T-helper 1 cell treated with Interleukin-12 subunit alpha and Interleukin-12 subunit beta and Interleukin-4 antibody, amounts not matched to agents 30 μg/mL and 1 μg/mL, for 36 hours (primary cell): ENCODE measurements at regions not wholly inside any gene's neighbourhood (a gene's known extent, or its start where the extent isn't known, plus 50 kb on each side); places are given as distances from the start of the nearest gene placed in this dataset.
A peak's percentile ranks its signal among the peaks of the same experiment; 100 is the strongest.
"Not testable (repeated sequence)": the region's sequence is repeated elsewhere in the genome, so short reads cannot be mapped to it uniquely, and the experiment has no call there.

Source experiments
- H3K27ac Mint-ChIP-seq: one replicate; pipeline ENCODE4 v1.8.0; 2021; ENCODE audit warnings: mild to moderate bottlenecking, mixed read lengths
- H3K27me3 Mint-ChIP-seq: one replicate; pipeline ENCODE4 v1.8.0; 2021; ENCODE audit warnings: low read depth, mixed read lengths
- H3K36me3 Mint-ChIP-seq: one replicate; pipeline ENCODE4 v1.8.0; 2021; ENCODE audit warnings: low read depth, mixed read lengths
- H3K4me1 Mint-ChIP-seq: one replicate; pipeline ENCODE4 v1.8.0; 2021; ENCODE audit warnings: low read depth, mixed read lengths
- H3K4me3 Mint-ChIP-seq: one replicate; pipeline ENCODE4 v1.8.0; 2021; ENCODE audit warnings: mild to moderate bottlenecking, moderate library complexity, mixed read lengths
- H3K9me3 Mint-ChIP-seq: one replicate; pipeline ENCODE4 v1.8.0; 2021; ENCODE audit warnings: mixed read lengths

DNA sequence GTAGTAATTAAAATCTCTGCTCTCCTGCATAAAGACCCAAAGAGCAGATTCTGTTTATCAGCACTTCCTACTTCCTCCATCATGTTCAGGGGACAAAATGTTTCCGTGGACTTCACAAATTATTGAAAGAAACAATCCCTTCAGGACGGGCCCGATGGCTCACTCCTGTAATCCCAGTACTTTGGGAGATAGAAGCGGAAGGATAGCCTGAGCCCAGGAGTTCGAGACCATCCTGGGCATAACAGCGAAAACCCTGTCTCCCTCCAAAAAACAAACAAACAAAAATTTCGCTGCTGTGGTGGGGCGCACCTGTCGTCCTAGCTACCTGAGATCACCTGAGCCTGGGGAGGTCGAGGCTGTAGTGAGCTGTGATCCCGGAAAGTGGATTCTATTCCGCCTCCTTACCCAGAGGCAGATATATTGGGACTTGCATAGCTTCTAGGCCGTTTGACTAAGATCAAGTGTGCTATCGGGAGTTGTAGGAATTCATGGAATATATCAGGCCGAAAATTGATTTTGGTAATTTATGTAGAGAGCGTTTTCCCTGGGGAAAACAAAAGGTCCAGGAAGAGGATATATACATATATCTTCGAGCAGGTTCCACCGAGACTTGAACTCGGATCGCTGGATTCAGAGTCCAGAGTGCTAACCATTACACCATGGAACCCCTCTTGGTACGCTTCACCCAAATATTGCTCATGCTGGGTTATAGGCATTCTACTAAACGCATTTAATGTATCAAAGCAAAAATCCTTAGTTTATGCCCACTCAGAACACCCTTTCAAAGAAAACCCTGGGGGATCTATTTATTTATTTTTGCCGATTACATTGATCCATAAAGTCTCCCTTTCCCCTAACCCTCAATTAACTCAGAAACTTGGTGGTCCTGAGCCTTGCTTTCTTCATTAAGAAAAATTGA, 74.5 kb upstream of the ZNF184 start:
- peaks cover 36% of the 10 kb centered on the region for H3K9me3 Mint-ChIP-seq
- peaks cover 28% of the 10 kb centered on the region for H3K4me1 Mint-ChIP-seq
- no peak overlapping the region for H3K27ac Mint-ChIP-seq
- H3K27me3 Mint-ChIP-seq, result peaks cover 85% of the 10 kb centered on the region
- peaks cover 6% of the 10 kb centered on the region for H3K36me3 Mint-ChIP-seq
- H3K4me3 Mint-ChIP-seq, result no peak overlapping the region

GRCh38 chr6:27546522-27546921, 73.6 kb upstream of the ZNF184 start:
- Mint-ChIP-seq H3K27ac (no peak overlapping the region), H3K4me3 (no peak overlapping the region), H3K36me3 (peaks cover 6% of the 10 kb centered on the region), H3K4me1 (peaks cover 28% of the 10 kb centered on the region), H3K27me3 (peaks cover 88% of the 10 kb centered on the region), H3K9me3 (peaks cover 44% of the 10 kb centered on the region)

GRCh38 chr6:27545271-27546046, 72.6 kb upstream of the ZNF184 start:
- peaks cover 44% of the 10 kb centered on the region for H3K9me3 Mint-ChIP-seq
- H3K36me3 Mint-ChIP-seq, result peaks cover 6% of the 10 kb centered on the region
- peak overlapping the region; percentile 34 for H3K27ac Mint-ChIP-seq
- peak overlapping the region; percentile 67 for H3K4me3 Mint-ChIP-seq
- H3K27me3 Mint-ChIP-seq, result peaks cover 90% of the 10 kb centered on the region
- peaks cover 28% of the 10 kb centered on the region for H3K4me1 Mint-ChIP-seq

DNA sequence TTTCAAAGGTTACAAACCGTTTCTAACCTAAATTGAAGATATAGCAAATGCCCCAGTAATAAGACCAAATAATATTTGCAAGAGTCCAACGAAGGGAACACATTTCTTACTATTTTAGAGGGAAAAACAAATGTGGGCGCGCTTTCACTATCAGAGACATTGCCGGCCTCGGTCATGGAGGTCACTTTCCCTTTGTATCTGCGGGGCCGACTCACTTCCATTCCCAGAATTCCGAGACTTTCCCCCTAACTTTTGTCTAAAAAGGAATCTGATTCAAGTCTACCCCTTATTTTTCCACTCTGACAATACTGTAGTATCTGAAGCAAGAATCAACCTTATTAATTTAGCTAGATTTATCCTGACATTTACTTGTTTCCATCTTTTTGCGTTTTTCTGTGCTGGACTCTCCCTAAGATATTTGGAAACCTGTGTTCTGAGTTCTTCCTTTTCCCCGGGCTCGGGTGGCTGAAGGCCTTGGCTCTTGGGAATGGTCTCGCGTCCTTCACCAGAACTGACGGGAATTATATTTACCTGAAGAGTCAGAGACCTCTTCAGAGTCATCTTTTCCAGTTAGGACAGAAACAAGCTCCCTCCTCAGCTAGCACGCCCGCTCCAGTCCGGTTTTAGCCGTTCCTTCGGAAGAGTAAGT, 71.8 kb upstream of the ZNF184 start:
- H3K27me3 Mint-ChIP-seq, result peaks cover 91% of the 10 kb centered on the region
- no peak overlapping the region for H3K27ac Mint-ChIP-seq
- peaks cover 6% of the 10 kb centered on the region for H3K36me3 Mint-ChIP-seq
- H3K9me3 Mint-ChIP-seq, result peaks cover 44% of the 10 kb centered on the region
- peak overlapping the region; percentile 67 for H3K4me3 Mint-ChIP-seq
- peaks cover 28% of the 10 kb centered on the region for H3K4me1 Mint-ChIP-seq

DNA sequence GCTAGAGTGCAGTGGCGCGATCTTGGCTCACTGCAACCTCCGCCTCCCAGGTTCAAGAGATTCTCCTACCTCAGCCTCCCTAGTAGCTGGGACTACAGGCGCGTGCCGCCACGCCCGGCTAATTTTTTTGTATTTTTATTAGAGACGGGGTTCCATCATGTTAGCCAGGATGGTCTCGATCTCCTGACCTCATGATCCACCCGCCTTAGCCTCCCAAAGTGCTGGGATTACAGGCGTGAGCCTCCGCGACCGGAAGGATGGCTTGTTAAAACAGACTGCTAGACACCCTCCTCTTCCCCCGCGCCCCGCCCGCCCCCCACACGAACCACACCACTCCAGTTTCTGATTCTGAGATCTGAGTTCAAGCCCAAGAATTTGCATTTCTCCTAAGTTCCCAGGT, 71.2 kb upstream of the ZNF184 start:
- H3K36me3 Mint-ChIP-seq, H3K27ac Mint-ChIP-seq: not testable (repeated sequence)
- H3K9me3 Mint-ChIP-seq, result peaks cover 44% of the 10 kb centered on the region

GRCh38 chr6:27542485-27542884, 69.6 kb upstream of the ZNF184 start:
- Mint-ChIP-seq H3K9me3 (peaks cover 36% of the 10 kb centered on the region), H3K4me1 (peaks cover 18% of the 10 kb centered on the region), H3K36me3 (peaks cover 6% of the 10 kb centered on the region), H3K27me3 (peaks cover 78% of the 10 kb centered on the region), H3K27ac (no peak overlapping the region), H3K4me3 (no peak overlapping the region)

More for the DNA sequence above, 71.2 kb upstream of the ZNF184 start:
- H3K4me3 Mint-ChIP-seq, result not testable (repeated sequence)
- Mint-ChIP-seq H3K27me3 (peaks cover 88% of the 10 kb centered on the region), H3K4me1 (peaks cover 28% of the 10 kb centered on the region)

- Mint-ChIP-seq H3K27me3 (peaks cover 76% of the 10 kb centered on the region), H3K4me3 (no peak overlapping the region)
Measured at GRCh38 chr6:27541933-27542297, 69.0 kb upstream of the ZNF184 start.

GRCh38 chr6:27541212-27541932, 68.5 kb upstream of the ZNF184 start:
- no peak overlapping the region for H3K27ac Mint-ChIP-seq
- peaks cover 13% of the 10 kb centered on the region for H3K4me1 Mint-ChIP-seq
- H3K4me3 Mint-ChIP-seq, result no peak overlapping the region
- peaks cover 73% of the 10 kb centered on the region for H3K27me3 Mint-ChIP-seq
- peaks cover 6% of the 10 kb centered on the region for H3K36me3 Mint-ChIP-seq
- H3K9me3 Mint-ChIP-seq, result peaks cover 25% of the 10 kb centered on the region

More at GRCh38 chr6:27541933-27542297, 69.0 kb upstream of the ZNF184 start:
- Mint-ChIP-seq H3K27ac (no peak overlapping the region), H3K9me3 (peaks cover 30% of the 10 kb centered on the region), H3K4me1 (peaks cover 15% of the 10 kb centered on the region), H3K36me3 (peaks cover 6% of the 10 kb centered on the region)

DNA sequence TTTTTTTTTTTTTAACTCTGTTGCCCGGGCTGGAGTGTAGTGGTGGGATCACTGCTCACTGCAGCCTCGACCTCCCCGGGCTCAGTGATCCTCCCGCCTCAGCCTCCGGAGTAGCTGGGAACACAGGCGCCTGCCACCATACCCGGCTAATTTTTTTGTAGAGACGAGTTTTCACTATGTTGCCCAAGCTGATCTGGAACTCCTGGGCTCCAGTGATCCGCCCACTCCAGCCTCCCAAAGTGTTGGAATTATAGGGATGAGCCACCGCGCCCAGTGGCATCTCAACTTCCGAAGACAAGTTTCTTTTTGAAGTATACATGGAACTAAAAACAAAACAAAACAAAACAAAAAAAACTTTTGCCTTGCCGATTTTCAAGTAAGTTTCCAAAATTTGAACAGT, 66.6 kb upstream of the ZNF184 start:
- no peak overlapping the region for H3K4me3 Mint-ChIP-seq
- H3K9me3 Mint-ChIP-seq, result peaks cover 13% of the 10 kb centered on the region
- H3K27me3 Mint-ChIP-seq, result peaks cover 63% of the 10 kb centered on the region
- no peaks in the 10 kb centered on the region for H3K36me3 Mint-ChIP-seq
- H3K4me1 Mint-ChIP-seq, result peaks cover 2% of the 10 kb centered on the region
- no peak overlapping the region for H3K27ac Mint-ChIP-seq

- H3K27me3 Mint-ChIP-seq, result peaks cover 38% of the 10 kb centered on the region
- no peaks in the 10 kb centered on the region for H3K4me1 Mint-ChIP-seq
- H3K9me3 Mint-ChIP-seq, result no peaks in the 10 kb centered on the region
- H3K27ac Mint-ChIP-seq, result no peak overlapping the region
- no peaks in the 10 kb centered on the region for H3K36me3 Mint-ChIP-seq
- no peak overlapping the region for H3K4me3 Mint-ChIP-seq
Measured at GRCh38 chr6:27532820-27533538, 60.1 kb upstream of the ZNF184 start.

GRCh38 chr6:27531772-27532459, 59.0 kb upstream of the ZNF184 start:
- Mint-ChIP-seq H3K36me3 (no peaks in the 10 kb centered on the region), H3K4me1 (no peaks in the 10 kb centered on the region), H3K27me3 (peaks cover 34% of the 10 kb centered on the region), H3K9me3 (no peaks in the 10 kb centered on the region), H3K27ac (no peak overlapping the region), H3K4me3 (no peak overlapping the region)

- not testable (repeated sequence) for H3K27ac Mint-ChIP-seq, H3K4me3 Mint-ChIP-seq, H3K9me3 Mint-ChIP-seq, H3K4me1 Mint-ChIP-seq, H3K36me3 Mint-ChIP-seq
- H3K27me3 Mint-ChIP-seq, result peaks cover 23% of the 10 kb centered on the region
Measured at GRCh38 chr6:27529796-27530195, 56.9 kb upstream of the ZNF184 start.

DNA sequence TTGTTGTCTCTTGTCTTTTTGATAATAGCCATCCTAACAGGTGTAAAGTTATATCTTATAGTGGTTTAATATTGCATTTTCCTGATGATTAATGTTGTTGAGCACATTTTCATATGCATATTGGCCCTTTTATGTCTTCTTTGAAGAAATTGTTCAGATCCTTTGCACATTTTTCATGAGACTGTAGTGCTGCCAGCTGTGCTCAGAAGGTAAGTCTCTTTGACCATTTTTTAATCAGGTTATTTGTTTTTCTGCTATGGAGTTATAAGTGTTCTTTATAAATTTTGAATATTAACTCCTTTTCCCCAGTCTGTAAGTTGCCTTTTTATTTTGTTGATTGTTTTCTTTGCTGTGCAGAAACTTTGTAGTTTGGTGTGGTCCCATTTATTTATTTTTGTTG, 55.8 kb upstream of the ZNF184 start:
- no peaks in the 10 kb centered on the region for H3K36me3 Mint-ChIP-seq
- H3K4me3 Mint-ChIP-seq, result no peak overlapping the region
- no peak overlapping the region for H3K27ac Mint-ChIP-seq
- no peaks in the 10 kb centered on the region for H3K4me1 Mint-ChIP-seq
- peaks cover 21% of the 10 kb centered on the region for H3K27me3 Mint-ChIP-seq
- no peaks in the 10 kb centered on the region for H3K9me3 Mint-ChIP-seq
